ENCODE measurements at regions not wholly inside any gene's neighbourhood (a gene's known extent, or its start where the extent isn't known, plus 50 kb on each side); places are given as distances from the start of the nearest gene placed in this dataset.

GRCh38 chr2:193929131-193929530 is 1727.9 kb upstream of the SLC39A10 start:
- no peaks in the 10 kb centered on the region for H3K27me3 ChIP-seq (replicated peaks; ENCODE audit: insufficient read depth, low read length)
- no peaks in the 10 kb centered on the region for H3K9me2 ChIP-seq (replicated peaks; ENCODE audit: insufficient read depth, low read length)
- no peak overlapping the region for H3K27ac ChIP-seq (ENCODE audit: low read length)
- H3K36me3 ChIP-seq (replicated peaks; ENCODE audit: insufficient read depth, low read length) = no peaks in the 10 kb centered on the region
- TF ChIP-seq, protein P1, sequence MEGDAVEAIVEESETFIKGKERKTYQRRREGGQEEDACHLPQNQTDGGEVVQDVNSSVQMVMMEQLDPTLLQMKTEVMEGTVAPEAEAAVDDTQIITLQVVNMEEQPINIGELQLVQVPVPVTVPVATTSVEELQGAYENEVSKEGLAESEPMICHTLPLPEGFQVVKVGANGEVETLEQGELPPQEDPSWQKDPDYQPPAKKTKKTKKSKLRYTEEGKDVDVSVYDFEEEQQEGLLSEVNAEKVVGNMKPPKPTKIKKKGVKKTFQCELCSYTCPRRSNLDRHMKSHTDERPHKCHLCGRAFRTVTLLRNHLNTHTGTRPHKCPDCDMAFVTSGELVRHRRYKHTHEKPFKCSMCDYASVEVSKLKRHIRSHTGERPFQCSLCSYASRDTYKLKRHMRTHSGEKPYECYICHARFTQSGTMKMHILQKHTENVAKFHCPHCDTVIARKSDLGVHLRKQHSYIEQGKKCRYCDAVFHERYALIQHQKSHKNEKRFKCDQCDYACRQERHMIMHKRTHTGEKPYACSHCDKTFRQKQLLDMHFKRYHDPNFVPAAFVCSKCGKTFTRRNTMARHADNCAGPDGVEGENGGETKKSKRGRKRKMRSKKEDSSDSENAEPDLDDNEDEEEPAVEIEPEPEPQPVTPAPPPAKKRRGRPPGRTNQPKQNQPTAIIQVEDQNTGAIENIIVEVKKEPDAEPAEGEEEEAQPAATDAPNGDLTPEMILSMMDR (IDR thresholded peaks at IDR 0.05; ENCODE audit: low read length) = no peak
- no peak for TF ChIP-seq EZH2phosphoT487 (IDR thresholded peaks at IDR 0.05; ENCODE audit: low read length)
- no peak for TF ChIP-seq EZH2 (optimal IDR thresholded peaks at IDR 0.05; ENCODE audit: low read depth, low read length)
- no peaks in the 10 kb centered on the region for H4K20me1 ChIP-seq (ENCODE audit: insufficient read depth, low read length)
- H3K79me2 ChIP-seq (ENCODE audit: low read length) = no peaks in the 10 kb centered on the region
- H2AFZ ChIP-seq (ENCODE audit: low read length) = no peak overlapping the region
- no peak overlapping the region for H3K4me2 ChIP-seq (ENCODE audit: low read depth, low read length)
- no peaks in the 10 kb centered on the region for H3K4me1 ChIP-seq (ENCODE audit: low read length)
- no peak overlapping the region for H3K9ac ChIP-seq (ENCODE audit: low read length)
- H3K4me3 ChIP-seq (ENCODE audit: low read length) = no peak overlapping the region
- H3K9me3 ChIP-seq (replicated peaks; ENCODE audit: insufficient read depth, low read length) = no peaks in the 10 kb centered on the region
- H3F3A ChIP-seq (ENCODE audit: insufficient read depth, low read length) = no peaks in the 10 kb centered on the region
- no peak for DNase-seq

DNA sequence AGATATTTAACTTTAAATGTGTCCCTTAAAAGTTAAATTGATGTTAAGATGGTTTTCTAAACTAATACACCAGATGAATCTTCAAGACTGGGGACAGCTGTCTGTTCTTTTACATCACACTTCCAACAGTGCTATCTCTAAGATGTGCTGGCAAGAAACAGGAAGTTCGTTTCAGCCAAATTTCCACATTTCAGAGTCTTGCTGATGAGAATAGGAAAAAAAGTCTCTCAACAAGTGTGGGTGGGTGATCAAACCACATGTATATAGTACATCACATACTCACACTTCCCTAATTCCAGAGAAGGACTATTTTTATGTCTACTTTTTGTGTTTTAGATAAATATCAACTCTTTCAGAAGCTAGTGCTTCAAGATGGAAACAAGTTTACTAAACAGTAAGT is 1712.8 kb upstream of the TMEFF2 start:
- no peak for TF ChIP-seq EZH2phosphoT487 (IDR thresholded peaks at IDR 0.05; ENCODE audit: low read length)
- TF ChIP-seq, protein P1 (IDR thresholded peaks at IDR 0.05; ENCODE audit: low read length) = no peak
- TF ChIP-seq EZH2 (optimal IDR thresholded peaks at IDR 0.05; ENCODE audit: low read depth, low read length) = no peak
- no peaks in the 10 kb centered on the region for H4K20me1 ChIP-seq (ENCODE audit: insufficient read depth, low read length)
- H3K4me2 ChIP-seq (ENCODE audit: low read depth, low read length) = no peak overlapping the region
- no peaks in the 10 kb centered on the region for H3K27me3 ChIP-seq (replicated peaks; ENCODE audit: insufficient read depth, low read length)
- H3K4me1 ChIP-seq (ENCODE audit: low read length) = no peaks in the 10 kb centered on the region
- no peaks in the 10 kb centered on the region for H3K79me2 ChIP-seq (ENCODE audit: low read length)
- H3K9me3 ChIP-seq (replicated peaks; ENCODE audit: insufficient read depth, low read length) = no peaks in the 10 kb centered on the region
- H3K36me3 ChIP-seq (replicated peaks; ENCODE audit: insufficient read depth, low read length) = no peaks in the 10 kb centered on the region
- H3K27ac ChIP-seq (ENCODE audit: low read length) = no peak overlapping the region
- H3K4me3 ChIP-seq (ENCODE audit: low read length) = no peak overlapping the region
- no peaks in the 10 kb centered on the region for H3F3A ChIP-seq (ENCODE audit: insufficient read depth, low read length)
- H3K9me2 ChIP-seq (replicated peaks; ENCODE audit: insufficient read depth, low read length) = no peaks in the 10 kb centered on the region
- no peak overlapping the region for H2AFZ ChIP-seq (ENCODE audit: low read length)
- no peak for DNase-seq
- H3K9ac ChIP-seq (ENCODE audit: low read length) = no peak overlapping the region

- Histone ChIP-seq H3K4me1 (ENCODE audit: low read length) (no peaks in the 10 kb centered on the region), H3K4me3 (ENCODE audit: low read length) (no peak overlapping the region), H3K9ac (ENCODE audit: low read length) (no peak overlapping the region), H4K20me1 (ENCODE audit: insufficient read depth, low read length) (no peaks in the 10 kb centered on the region), H3F3A (ENCODE audit: insufficient read depth, low read length) (no peaks in the 10 kb centered on the region), H3K27ac (ENCODE audit: low read length) (no peak overlapping the region), H3K79me2 (ENCODE audit: low read length) (no peaks in the 10 kb centered on the region), H2AFZ (ENCODE audit: low read length) (no peak overlapping the region), H3K9me2 (replicated peaks; ENCODE audit: insufficient read depth, low read length) (no peaks in the 10 kb centered on the region), H3K9me3 (replicated peaks; ENCODE audit: insufficient read depth, low read length) (no peaks in the 10 kb centered on the region), H3K36me3 (replicated peaks; ENCODE audit: insufficient read depth, low read length) (no peaks in the 10 kb centered on the region), H3K4me2 (ENCODE audit: low read depth, low read length) (no peak overlapping the region), H3K27me3 (replicated peaks; ENCODE audit: insufficient read depth, low read length) (no peaks in the 10 kb centered on the region)
- no peak for DNase-seq
- TF ChIP-seq, protein P1 (IDR thresholded peaks at IDR 0.05; ENCODE audit: low read length) = no peak
- TF ChIP-seq EZH2phosphoT487 (IDR thresholded peaks at IDR 0.05; ENCODE audit: low read length) (no peak), EZH2 (optimal IDR thresholded peaks at IDR 0.05; ENCODE audit: low read depth, low read length) (no peak)
These were observed 1705.6 kb upstream of the TMEFF2 start for GRCh38 chr2:193900292-193900691.
